Choroid plexus epithelial cell (primary cell): ENCODE measurements at regions not wholly inside any gene's neighbourhood (a gene's known extent, or its start where the extent isn't known, plus 50 kb on each side); places are given as distances from the start of the nearest gene placed in this dataset.

Source experiments
- DNase-seq: peaks from one replicate; pipeline ENCODE4 v3.0.0-alpha.2; 2010; ENCODE audit warnings: low read depth
- H3K4me3 ChIP-seq: 2 replicates; pipeline ENCODE4 v1.5.1; 2011; ENCODE audit warnings: low read depth, mild to moderate bottlenecking, control low read depth, low read length, moderate library complexity
- TF ChIP-seq, protein P1 (sequence below): conservative IDR thresholded peaks from 2 replicates; pipeline ENCODE4 v1.5.1; 2011; ENCODE audit warnings: low read depth, mild to moderate bottlenecking, control low read depth, inconsistent platforms, low read length, moderate library complexity

DNA sequence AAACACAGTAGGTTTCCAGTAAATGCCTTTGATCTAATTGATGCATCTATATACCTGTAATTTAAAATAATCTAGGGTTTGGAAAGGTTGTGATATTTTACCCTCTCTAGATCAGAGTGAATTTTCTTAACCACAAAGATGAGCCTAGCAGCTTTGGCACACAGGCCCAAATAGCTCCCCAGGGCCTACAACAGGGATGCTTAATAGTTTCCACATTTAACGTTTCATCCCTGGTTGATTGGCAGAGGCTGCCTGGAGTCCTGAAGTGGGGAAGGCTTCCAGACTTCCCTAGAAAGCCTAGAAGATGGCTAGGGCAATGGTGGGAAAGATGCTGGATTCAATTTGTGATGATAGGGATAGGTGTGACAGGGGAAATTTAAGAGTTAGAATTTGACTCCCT, 206.6 kb downstream of the NSG2 start:
- no peak overlapping the region for H3K4me3 ChIP-seq
- TF ChIP-seq, protein P1, sequence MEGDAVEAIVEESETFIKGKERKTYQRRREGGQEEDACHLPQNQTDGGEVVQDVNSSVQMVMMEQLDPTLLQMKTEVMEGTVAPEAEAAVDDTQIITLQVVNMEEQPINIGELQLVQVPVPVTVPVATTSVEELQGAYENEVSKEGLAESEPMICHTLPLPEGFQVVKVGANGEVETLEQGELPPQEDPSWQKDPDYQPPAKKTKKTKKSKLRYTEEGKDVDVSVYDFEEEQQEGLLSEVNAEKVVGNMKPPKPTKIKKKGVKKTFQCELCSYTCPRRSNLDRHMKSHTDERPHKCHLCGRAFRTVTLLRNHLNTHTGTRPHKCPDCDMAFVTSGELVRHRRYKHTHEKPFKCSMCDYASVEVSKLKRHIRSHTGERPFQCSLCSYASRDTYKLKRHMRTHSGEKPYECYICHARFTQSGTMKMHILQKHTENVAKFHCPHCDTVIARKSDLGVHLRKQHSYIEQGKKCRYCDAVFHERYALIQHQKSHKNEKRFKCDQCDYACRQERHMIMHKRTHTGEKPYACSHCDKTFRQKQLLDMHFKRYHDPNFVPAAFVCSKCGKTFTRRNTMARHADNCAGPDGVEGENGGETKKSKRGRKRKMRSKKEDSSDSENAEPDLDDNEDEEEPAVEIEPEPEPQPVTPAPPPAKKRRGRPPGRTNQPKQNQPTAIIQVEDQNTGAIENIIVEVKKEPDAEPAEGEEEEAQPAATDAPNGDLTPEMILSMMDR, result no peak
- no peak for DNase-seq

DNA sequence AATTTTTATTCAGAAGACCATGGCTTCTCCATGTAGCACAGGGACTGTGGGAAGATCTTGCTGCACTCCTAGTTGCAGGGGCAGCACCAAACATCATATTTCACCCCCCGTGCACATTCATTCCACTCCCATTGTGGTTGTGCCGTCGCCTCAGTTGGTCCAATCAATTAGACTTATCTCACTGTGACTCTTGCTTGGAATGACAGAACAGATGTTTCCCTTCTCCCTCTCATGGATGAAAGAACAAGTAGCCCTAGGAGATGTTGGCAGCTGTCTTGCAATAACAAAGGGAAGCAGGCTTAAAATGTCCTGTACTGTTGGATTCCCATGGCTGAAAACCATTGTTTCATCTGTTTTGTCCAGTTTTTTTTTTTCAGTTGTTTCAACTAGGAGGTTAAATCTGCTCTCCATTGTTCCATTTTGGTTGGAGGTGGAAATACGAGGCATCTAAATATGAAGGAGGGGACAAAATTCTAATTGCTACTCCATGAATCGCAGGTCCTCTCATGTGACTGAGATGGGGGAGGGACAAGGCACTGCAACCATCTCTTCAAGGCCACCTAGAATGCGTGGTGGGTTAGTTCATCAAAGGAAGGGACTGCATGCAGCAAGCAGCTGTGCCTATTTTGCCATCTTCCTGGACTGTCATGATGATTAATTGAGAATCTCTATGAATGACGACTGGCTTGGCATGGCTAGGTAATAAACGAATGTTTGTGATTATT, 214.4 kb downstream of the NSG2 start:
- TF ChIP-seq, protein P1, result no peak
- no peak overlapping the region for H3K4me3 ChIP-seq
- DNase-seq, result no peak

DNA sequence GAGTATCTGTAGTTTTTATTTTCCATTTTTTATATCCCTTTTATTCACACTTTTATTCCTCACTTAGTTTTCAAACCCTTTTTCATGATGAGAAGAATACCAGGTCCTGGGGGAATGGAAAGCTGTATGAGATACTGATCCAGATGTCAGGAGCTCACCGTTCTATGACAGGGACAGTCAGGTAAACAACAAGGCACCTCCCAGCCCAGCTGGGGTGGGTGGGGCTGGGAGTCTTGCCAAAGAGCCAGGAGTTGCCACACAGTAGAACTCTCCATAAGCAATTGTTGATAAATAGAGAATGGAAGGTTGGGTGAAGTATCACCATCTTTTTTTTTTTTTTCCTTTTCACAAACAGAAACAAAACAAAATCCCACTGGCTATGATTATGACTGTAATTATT, 225.8 kb downstream of the NSG2 start:
- TF ChIP-seq, protein P1, result no peak
- no peak for DNase-seq
- H3K4me3 ChIP-seq, result no peak overlapping the region

DNA sequence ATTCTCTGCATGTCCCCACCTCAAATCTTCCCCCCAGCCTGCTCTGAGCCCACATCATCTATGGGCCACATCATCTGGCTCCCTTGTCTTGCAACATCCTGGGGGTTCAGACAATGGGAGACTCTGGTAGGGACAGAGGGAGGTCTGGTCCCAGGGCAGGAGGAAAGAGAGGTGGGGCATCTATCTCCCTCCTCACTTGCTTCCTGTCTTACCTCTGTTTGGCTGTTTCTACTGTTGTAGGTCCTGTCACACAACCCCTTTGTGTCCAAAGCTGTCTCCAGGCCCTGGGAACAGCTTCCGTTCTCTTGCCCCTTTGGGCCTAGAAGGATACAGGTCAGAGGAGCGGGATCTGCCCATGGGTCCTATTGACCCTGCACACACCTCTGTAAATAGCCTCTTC, 227.2 kb downstream of the NSG2 start:
- no peak overlapping the region for H3K4me3 ChIP-seq
- no peak for DNase-seq
- TF ChIP-seq, protein P1, result no peak

DNA sequence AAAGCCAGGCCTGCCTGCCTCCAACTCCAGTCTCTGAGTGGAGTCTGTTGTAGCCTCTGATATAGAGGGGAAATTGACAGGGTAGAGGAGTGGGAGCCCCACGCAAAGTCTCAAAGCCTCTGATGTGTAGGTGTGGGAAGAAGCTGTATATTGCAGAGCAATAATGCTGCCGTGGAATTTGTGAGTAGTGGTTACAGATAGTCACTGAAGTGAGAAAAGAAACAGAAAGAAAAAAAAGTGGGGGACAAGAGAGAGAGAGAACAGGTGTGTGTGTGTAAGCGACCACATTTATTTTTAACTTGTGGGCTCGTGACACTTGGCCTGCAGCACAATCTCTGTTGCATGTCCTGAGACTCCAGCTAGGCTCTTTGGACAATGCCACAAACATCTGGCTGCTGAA, 227.8 kb downstream of the NSG2 start:
- no peak for DNase-seq
- TF ChIP-seq, protein P1, result no peak
- no peak overlapping the region for H3K4me3 ChIP-seq

DNA sequence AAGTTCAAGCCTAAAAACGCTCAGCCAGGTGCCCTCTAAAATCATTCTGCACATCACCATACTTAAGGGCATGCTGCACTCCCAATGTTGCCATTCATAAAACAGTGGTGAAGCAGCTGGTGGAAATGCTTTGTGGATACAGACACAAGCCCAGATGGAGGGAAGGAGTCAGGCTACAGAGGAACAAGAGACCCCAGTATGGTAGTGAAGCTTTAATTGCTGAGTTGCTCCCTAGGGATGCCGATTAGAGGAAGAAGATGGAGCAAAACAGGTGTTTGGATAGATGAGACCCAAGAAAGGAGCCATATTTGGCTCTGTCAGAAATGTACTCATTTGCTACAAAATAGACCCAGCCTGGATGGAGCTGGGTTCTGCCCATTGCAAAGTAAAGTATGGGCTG, 230.5 kb downstream of the NSG2 start:
- H3K4me3 ChIP-seq, result no peak overlapping the region
- no peak for DNase-seq
- TF ChIP-seq, protein P1, result no peak

DNA sequence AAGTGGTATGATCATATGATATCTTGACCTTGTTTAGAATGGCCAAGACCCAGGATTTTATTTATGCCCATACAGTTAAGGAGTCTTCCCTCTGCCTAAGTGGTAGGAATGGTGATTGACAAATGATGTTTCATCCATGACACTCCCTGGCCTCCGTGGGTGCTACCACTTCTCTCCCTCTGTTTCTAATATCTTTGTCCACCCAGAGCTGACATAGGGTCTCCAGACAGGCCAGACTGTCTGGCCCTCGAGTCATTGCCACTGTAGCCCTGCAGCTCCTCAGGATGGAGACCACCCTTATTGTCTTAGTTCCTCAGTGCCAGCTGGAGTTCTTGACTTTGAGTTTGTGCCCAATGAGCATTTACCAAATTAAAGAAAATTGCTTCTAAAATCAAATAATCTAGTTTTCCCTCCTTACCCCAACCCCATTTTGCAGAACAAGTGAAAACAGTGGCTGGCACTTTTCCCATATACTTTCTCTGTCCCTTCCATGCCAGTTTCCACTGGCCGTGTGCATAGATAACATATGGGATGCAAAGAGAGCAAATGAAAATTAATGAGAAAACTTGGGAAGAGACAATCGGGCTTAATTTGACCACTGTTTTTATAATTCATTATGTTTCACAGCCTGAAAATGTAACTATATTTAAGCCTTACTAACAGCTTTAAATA, 235.7 kb downstream of the NSG2 start:
- no peak overlapping the region for H3K4me3 ChIP-seq
- TF ChIP-seq, protein P1, result no peak
- no peak for DNase-seq
